A549 (cell line): ENCODE measurements at regions not wholly inside any gene's neighbourhood (a gene's known extent, or its start where the extent isn't known, plus 50 kb on each side); places are given as distances from the start of the nearest gene placed in this dataset.
"Not testable (repeated sequence)": the region's sequence is repeated elsewhere in the genome, so short reads cannot be mapped to it uniquely, and the experiment has no call there.

ENCODE experiments used
- ATAC-seq, 2 experiments: fragments of 200-7000 bp in 1 of 2; fragments of >200 bp in 1 of 2; cut with Nextera tagmentation in 1 of 2; cut with Tn5 transposase in 1 of 2; 3 replicates each; pipeline versions ENCODE4 v1.8.0 to v1.9.1; 2018 to 2020; ENCODE audit warnings: mild to moderate bottlenecking in 1 of 2, moderate library complexity in 1 of 2
- CTCF ChIA-PET: fragments of 300-600 bp; sonication (Branson Sonifier 250); formaldehyde crosslinking; extraction: SDS; loops from one replicate; lab custom pipeline; 2021; ENCODE audit warnings: antibody characterized with exemption, inconsistent platforms; lab: Yijun Ruan, JAX
- POLR2A ChIA-PET: fragments of 350-600 bp; formaldehyde crosslinking; extraction: SDS; loops from one replicate; lab custom pipeline; 2021; ENCODE audit warnings: antibody characterized with exemption, inconsistent platforms; lab: Yijun Ruan, JAX
- DNase-seq, 2 experiments: peaks; one replicate each; pipeline versions ENCODE4 v3.0.0 to v3.0.0-alpha.2; 2011 to 2016; ENCODE audit warnings: low read depth in 1 of 2, low spot score in 1 of 2
- FAIRE-seq: peaks from 2 replicates; lab custom pipeline; 2011; peaks lifted over from hg19 to GRCh38; lab: Jason Lieb, UNC
- H3K27ac ChIP-seq, 2 experiments: fragments of >200 bp; sonication (Bioruptor Twin); formaldehyde crosslinking; 3 replicates each; pipeline ENCODE4 v1.5.1; 2016 to 2017
- H3K4me1 ChIP-seq: fragments of >200 bp; sonication (Bioruptor Twin); formaldehyde crosslinking; 3 replicates; pipeline ENCODE4 v1.6.1; 2016
- H3K4me2 ChIP-seq: fragments of >200 bp; sonication (Bioruptor Twin); formaldehyde crosslinking; 3 replicates; pipeline ENCODE4 v1.6.1; 2016
- H3K4me3 ChIP-seq: fragments of >200 bp; sonication (Bioruptor Twin); formaldehyde crosslinking; 3 replicates; pipeline ENCODE4 v1.5.1; 2016
- H3K9me3 ChIP-seq: fragments of >200 bp; sonication (Bioruptor Twin); formaldehyde crosslinking; 3 replicates; pipeline ENCODE4 v1.6.1; 2016
- ATOH8 ChIP-seq: fragments of 250-450 bp; sonication (Bioruptor Pico); IDR thresholded peaks from 2 replicates; pipeline ENCODE4 v1.5.0; 2020; ENCODE audit warnings: low read depth, mild to moderate bottlenecking, moderate library complexity
- CBX2 ChIP-seq: fragments of 200-600 bp; sonication (generic); IDR thresholded peaks from 2 replicates; pipeline ENCODE4 v1.6.1; 2016; ENCODE audit warnings: low read depth, mild to moderate bottlenecking, borderline replicate concordance
- E2F6 ChIP-seq: IDR thresholded peaks from 2 replicates; pipeline ENCODE4 v1.6.1; 2012; ENCODE audit warnings: low read depth, borderline replicate concordance
- FOSB ChIP-seq: fragments of 250-450 bp; sonication (Bioruptor Pico); IDR thresholded peaks from 2 replicates; pipeline ENCODE4 v1.5.0; 2020; ENCODE audit warnings: mild to moderate bottlenecking, moderate library complexity
- FOXS1 ChIP-seq: fragments of 250-450 bp; sonication (Bioruptor Pico); IDR thresholded peaks from 2 replicates; pipeline ENCODE4 v1.5.0; 2020; ENCODE audit warnings: mild to moderate bottlenecking, moderate library complexity
- HDAC2 ChIP-seq: fragments of 200-600 bp; sonication (generic); IDR thresholded peaks from 2 replicates; pipeline ENCODE4 v1.6.1; 2016
- HOXA7 ChIP-seq: fragments of 250-450 bp; sonication (Bioruptor Pico); IDR thresholded peaks from 2 replicates; pipeline ENCODE4 v1.5.0; 2020; ENCODE audit warnings: mild to moderate bottlenecking, moderate library complexity
- KDM5A ChIP-seq: fragments of 200-600 bp; sonication (generic); IDR thresholded peaks from 2 replicates; pipeline ENCODE4 v1.6.1; 2016; ENCODE audit warnings: antibody characterized with exemption, mild to moderate bottlenecking
- MAFK ChIP-seq: fragments of 450-650 bp; IDR thresholded peaks from 2 replicates; pipeline ENCODE4 v1.6.1; 2014; ENCODE audit not compliant: partially characterized antibody
- MAX ChIP-seq: IDR thresholded peaks from 2 replicates; pipeline ENCODE4 v1.6.1; 2012
- NFE2L2 ChIP-seq: fragments of 150-350 bp; conservative IDR thresholded peaks from 2 replicates; pipeline ENCODE4 v1.6.1; 2014; ENCODE audit warnings: low read length
- NPAS2 ChIP-seq: fragments of 250-450 bp; sonication (Bioruptor Pico); IDR thresholded peaks from 2 replicates; pipeline ENCODE4 v1.8.0; 2022; ENCODE audit warnings: mild to moderate bottlenecking, moderate library complexity, borderline replicate concordance
- NR3C1 ChIP-seq: fragments of >200 bp; sonication (Bioruptor Twin); formaldehyde crosslinking; IDR thresholded peaks from 3 replicates; pipeline ENCODE4 v1.6.1; 2017
- POLR2A ChIP-seq: IDR thresholded peaks from 2 replicates; pipeline ENCODE4 v1.6.1; 2012; ENCODE audit warnings: mild to moderate bottlenecking, low read length
- RCOR1 ChIP-seq: fragments of 150-350 bp; IDR thresholded peaks from 2 replicates; pipeline ENCODE4 v1.6.1; 2014; ENCODE audit warnings: antibody characterized with exemption, low read length, low read depth
- WGBS: methylation state at CpG from one replicate; pipeline ENCODE4 v1.1.6; 2017; ENCODE audit errors: missing lambda C conversion rate; 5-methylcytosine and 5-hydroxymethylcytosine counted together
- TF ChIP-seq, protein P1 (sequence below): fragments of >200 bp; sonication (Bioruptor Twin); formaldehyde crosslinking; IDR thresholded peaks from 3 replicates; pipeline ENCODE4 v1.5.1; 2016
- TF ChIP-seq, protein P2 (sequence below): fragments of >200 bp; sonication (Bioruptor Twin); formaldehyde crosslinking; IDR thresholded peaks from 2 replicates; pipeline ENCODE4 v1.6.1; 2016

- no peak for ATAC-seq
- CTCF ChIA-PET = no interaction called here
- H3K4me3 ChIP-seq = no peak overlapping the region
- H3K4me2 ChIP-seq = no peak overlapping the region
- peaks cover 4% of the 10 kb centered on the region; the same call in 1 of the 3 replicates for H3K9me3 ChIP-seq
- H3K27ac ChIP-seq = no peak overlapping the region
- H3K4me1 ChIP-seq = no peaks in the 10 kb centered on the region
- POLR2A ChIA-PET = no interaction called here
- 2% methylated on average over 4 of the region's 4 CpGs for WGBS
- no peak for DNase-seq
- FAIRE-seq = no peak
- TF ChIP-seq HDAC2 (no peak), NPAS2 (CRISPR knock-in tag) (no peak), RCOR1 (no peak), HOXA7 (no peak), NFE2L2 (no peak), CBX2 (no peak)
These were observed 754.7 kb upstream of the CTNND2 start for GRCh38 chr5:12658871-12659446.

DNA sequence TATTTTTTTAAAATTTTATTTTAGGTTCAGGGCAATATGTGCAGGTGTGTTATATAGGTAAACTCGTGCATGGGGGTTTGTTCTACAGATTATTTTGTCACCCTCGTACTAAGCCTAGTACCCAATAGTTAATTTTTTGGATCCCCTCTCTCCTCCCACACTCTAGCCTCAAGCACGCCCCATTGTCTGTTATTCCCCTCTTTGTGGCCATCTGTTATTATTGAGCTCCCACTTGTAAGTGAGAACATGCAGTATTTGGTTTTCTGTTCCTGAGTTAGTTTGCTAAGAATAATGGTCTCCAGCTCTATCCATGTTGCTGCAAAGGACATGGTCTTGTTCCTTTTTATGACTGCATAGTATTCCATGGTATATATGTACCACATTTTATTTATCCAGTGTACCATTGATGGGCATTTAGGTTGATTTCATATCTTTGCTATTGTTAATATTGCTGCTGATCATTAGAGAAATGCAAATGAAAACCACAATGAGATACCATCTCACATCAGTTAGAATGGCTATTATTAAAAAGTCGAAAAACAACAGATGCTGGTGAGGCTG, 753.7 kb upstream of the CTNND2 start:
- H3K9me3 ChIP-seq, H3K4me3 ChIP-seq, H3K4me1 ChIP-seq, DNase-seq, FAIRE-seq, POLR2A ChIA-PET, ATAC-seq, H3K27ac ChIP-seq, H3K4me2 ChIP-seq, CTCF ChIA-PET: not testable (repeated sequence)
- WGBS = 6% methylated on average over 4 of the region's 4 CpGs

- Histone ChIP-seq H3K4me2 (no peak overlapping the region), H3K4me3 (no peak overlapping the region), H3K9me3 (peaks cover 4% of the 10 kb centered on the region; the same call in 1 of the 3 replicates), H3K27ac (no peak overlapping the region), H3K4me1 (no peaks in the 10 kb centered on the region)
- POLR2A ChIA-PET = no interaction called here
- DNase-seq = no peak
- CTCF ChIA-PET = no interaction called here
- 2% methylated on average over 3 of the region's 3 CpGs for WGBS
- no peak for ATAC-seq
- TF ChIP-seq RCOR1 (no peak), E2F6 (no peak), FOSB (no peak), POLR2A (no peak), MAX (no peak)
- TF ChIP-seq, protein P1, sequence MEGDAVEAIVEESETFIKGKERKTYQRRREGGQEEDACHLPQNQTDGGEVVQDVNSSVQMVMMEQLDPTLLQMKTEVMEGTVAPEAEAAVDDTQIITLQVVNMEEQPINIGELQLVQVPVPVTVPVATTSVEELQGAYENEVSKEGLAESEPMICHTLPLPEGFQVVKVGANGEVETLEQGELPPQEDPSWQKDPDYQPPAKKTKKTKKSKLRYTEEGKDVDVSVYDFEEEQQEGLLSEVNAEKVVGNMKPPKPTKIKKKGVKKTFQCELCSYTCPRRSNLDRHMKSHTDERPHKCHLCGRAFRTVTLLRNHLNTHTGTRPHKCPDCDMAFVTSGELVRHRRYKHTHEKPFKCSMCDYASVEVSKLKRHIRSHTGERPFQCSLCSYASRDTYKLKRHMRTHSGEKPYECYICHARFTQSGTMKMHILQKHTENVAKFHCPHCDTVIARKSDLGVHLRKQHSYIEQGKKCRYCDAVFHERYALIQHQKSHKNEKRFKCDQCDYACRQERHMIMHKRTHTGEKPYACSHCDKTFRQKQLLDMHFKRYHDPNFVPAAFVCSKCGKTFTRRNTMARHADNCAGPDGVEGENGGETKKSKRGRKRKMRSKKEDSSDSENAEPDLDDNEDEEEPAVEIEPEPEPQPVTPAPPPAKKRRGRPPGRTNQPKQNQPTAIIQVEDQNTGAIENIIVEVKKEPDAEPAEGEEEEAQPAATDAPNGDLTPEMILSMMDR = no peak
- FAIRE-seq = no peak
These were observed 751.4 kb upstream of the CTNND2 start for GRCh38 chr5:12655675-12656074.

DNA sequence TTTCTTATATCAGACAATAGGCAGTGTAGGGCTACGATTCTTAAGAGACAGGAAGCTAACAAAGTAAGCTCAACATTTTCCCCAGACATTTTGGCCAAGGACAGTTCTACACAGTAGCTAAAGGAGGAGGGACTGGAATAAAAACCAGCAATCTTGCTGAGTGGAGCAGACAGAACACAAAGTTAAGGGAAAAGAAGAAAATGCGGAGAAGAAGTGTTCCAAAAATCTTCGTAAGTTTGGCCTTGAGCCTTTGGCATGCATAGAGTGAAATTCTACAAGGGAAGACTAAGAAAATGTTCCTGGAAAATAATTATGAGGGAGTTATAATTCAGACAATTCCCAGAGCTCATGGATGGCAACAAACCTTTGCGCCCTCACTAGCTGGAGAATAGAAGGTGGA, 748.0 kb upstream of the CTNND2 start:
- H3K9me3 ChIP-seq = no peaks in the 10 kb centered on the region
- FAIRE-seq (no peak), ATAC-seq (no peak), DNase-seq (no peak)
- H3K4me3 ChIP-seq = no peak overlapping the region
- H3K27ac ChIP-seq = no peak overlapping the region
- POLR2A ChIA-PET = no interaction called here
- CTCF ChIA-PET = no interaction called here
- TF ChIP-seq POLR2A = no peak
- no peak for TF ChIP-seq FOXS1 (CRISPR knock-in tag)
- no peak for TF ChIP-seq CBX2
- no peak for TF ChIP-seq MAX
- WGBS = 17% methylated on average over 4 of the region's 4 CpGs
- no peaks in the 10 kb centered on the region for H3K4me1 ChIP-seq
- no peak overlapping the region for H3K4me2 ChIP-seq

DNA sequence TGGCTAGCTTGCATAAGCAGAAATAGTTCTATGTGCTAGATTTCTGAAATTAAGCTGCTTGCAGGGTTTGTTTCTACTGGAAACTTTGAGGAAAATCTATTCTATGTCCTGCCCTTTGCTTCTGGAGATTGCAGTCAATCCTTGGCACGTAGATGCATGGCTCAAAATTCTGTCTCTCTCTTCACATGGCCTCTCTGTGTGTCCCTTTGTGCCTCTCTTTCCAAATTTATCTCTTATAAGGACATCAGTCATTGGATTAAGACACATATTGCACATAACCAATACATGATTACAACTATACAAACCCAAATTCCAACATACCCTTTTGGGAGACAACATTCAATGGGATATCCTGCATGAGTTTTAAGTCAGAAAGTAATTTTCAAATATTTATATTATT, 744.3 kb upstream of the CTNND2 start:
- CTCF ChIA-PET = no interaction called here
- no peak for FAIRE-seq
- H3K27ac ChIP-seq = no peak overlapping the region
- 6% methylated on average over 1 of the region's 1 CpG for WGBS
- ATAC-seq = no peak
- no peak overlapping the region for H3K4me3 ChIP-seq
- no peaks in the 10 kb centered on the region for H3K4me1 ChIP-seq
- no peak for DNase-seq
- TF ChIP-seq KDM5A (no peak), ATOH8 (no peak), CBX2 (no peak), NR3C1 (no peak), MAFK (no peak)
- TF ChIP-seq, protein P2, sequence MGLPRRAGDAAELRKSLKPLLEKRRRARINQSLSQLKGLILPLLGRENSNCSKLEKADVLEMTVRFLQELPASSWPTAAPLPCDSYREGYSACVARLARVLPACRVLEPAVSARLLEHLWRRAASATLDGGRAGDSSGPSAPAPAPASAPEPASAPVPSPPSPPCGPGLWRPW = no peak
- H3K9me3 ChIP-seq = no peaks in the 10 kb centered on the region
- H3K4me2 ChIP-seq = no peak overlapping the region
- POLR2A ChIA-PET = no interaction called here
